ENCODE measurements at regions not wholly inside any gene's neighbourhood (a gene's known extent, or its start where the extent isn't known, plus 50 kb on each side); places are given as distances from the start of the nearest gene placed in this dataset.

DNA sequence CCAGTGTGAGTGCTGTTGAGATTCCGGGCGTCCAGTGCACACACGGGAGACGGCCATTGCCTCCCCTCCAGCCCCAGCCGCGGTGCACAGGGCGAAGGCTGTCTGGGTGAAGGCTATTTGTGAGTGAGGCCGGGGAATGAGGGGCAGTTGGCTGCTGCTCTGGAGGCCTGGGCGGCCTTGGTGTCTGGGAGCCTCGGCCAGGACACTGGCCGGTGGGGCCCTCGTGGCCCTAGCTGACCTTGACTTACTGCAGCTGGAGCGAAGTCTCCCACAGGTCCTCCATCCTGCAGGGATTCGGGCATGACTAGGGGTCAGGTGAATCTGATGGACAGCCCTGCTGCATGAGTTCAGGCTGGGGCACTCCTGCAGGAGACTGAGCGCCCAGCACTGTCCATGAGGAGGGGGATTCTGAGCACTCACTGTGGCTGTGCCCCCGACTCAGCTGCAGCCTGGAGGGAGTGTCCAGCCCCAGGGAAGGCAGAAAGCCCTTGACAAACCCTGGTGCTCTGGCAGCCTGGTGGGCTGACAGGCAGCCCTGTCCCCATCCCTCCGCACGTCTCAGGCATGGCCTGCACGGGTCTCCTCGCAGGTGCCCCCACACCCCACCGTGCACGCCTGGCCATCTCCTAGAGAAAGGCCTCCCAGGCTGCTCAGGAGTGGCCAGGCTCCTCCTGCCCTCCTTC, 52.7 kb upstream of the FAM20C start:
- no peak for DNase-seq

GRCh38 chr7:140996-141395, 51.4 kb upstream of the FAM20C start:
- peak in 1 of 2 donors; percentile 0 for DNase-seq

DNA sequence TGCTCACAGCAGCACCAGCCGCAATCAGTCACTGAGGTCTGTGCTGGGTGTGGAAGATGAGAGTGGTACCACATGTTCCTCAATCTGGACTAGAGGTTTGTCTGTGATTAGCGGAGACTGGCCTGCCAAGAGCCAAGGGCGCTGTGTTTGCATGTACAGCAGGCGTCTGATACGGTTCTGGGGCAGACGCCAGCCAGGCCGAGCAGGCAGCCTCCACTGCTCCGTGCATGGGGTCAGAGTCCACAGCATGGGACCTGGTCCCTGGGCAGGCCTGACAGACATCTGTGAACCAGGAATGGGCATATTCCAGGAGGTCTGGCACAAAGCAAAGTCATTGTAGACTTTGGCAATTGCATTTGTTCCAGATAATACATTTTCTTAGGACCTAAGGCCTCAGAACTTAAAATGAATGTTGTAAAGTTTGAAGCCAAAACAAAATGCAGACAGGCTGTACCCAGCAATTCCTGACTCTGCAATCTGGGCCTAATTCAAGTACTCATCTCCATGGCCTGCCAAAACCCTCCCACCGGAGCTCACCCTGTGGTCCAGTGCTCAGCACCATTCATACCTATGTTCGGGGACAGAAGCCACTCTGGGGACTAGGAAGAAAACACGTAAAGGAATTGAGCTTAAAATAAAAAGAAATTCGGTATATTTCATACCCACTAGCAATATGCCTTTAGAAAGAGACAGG, 50.0 kb upstream of the FAM20C start:
- DNase-seq, result peak in 1 of 2 donors; percentile 0
